ENCODE measurements at regions not wholly inside any gene's neighbourhood (a gene's known extent, or its start where the extent isn't known, plus 50 kb on each side); places are given as distances from the start of the nearest gene placed in this dataset.
"Not testable (repeated sequence)": the region's sequence is repeated elsewhere in the genome, so short reads cannot be mapped to it uniquely, and the experiment has no call there.

GRCh38 chr11:134503100-134503499 is 91.1 kb upstream of the B3GAT1 start:
- no peak for DNase-seq (ENCODE audit: low read depth in 2 of 2)

- no peak for DNase-seq (ENCODE audit: low read depth in 2 of 2)
Observed at GRCh38 chr11:134502153-134502550, 90.1 kb upstream of the B3GAT1 start.

GRCh38 chr11:134501406-134502152 is 89.5 kb upstream of the B3GAT1 start:
- no peak for DNase-seq (ENCODE audit: low read depth in 2 of 2)

- no peak for DNase-seq (ENCODE audit: low read depth in 2 of 2)
Observed at GRCh38 chr11:134500621-134501020, 88.6 kb upstream of the B3GAT1 start.

GRCh38 chr11:134499990-134500389 is 87.9 kb upstream of the B3GAT1 start:
- no peak for DNase-seq (ENCODE audit: low read depth in 2 of 2)

GRCh38 chr11:134498326-134499139 is 86.5 kb upstream of the B3GAT1 start:
- DNase-seq (ENCODE audit: low read depth in 2 of 2): no peak

- DNase-seq (ENCODE audit: low read depth in 2 of 2): no peak
Observed at GRCh38 chr11:134497586-134497985, 85.5 kb upstream of the B3GAT1 start.

GRCh38 chr11:134496058-134496457 is 84.0 kb upstream of the B3GAT1 start:
- not testable (repeated sequence) for DNase-seq (ENCODE audit: low read depth in 2 of 2)

GRCh38 chr11:134494395-134494794 is 82.4 kb upstream of the B3GAT1 start:
- not testable (repeated sequence) for DNase-seq (ENCODE audit: low read depth in 2 of 2)

- not testable (repeated sequence) for DNase-seq (ENCODE audit: low read depth in 2 of 2)
Observed at GRCh38 chr11:134492411-134492810, 80.4 kb upstream of the B3GAT1 start.

- no peak for DNase-seq (ENCODE audit: low read depth in 2 of 2)
Observed at GRCh38 chr11:134489728-134490127, 77.7 kb upstream of the B3GAT1 start.

- no peak for DNase-seq (ENCODE audit: low read depth in 2 of 2)
Observed at GRCh38 chr11:134488913-134489312, 76.9 kb upstream of the B3GAT1 start.

- DNase-seq (ENCODE audit: low read depth in 2 of 2): no peak
Observed at GRCh38 chr11:134488512-134488911, 76.5 kb upstream of the B3GAT1 start.

- no peak for DNase-seq (ENCODE audit: low read depth in 2 of 2)
Observed at GRCh38 chr11:134487696-134488095, 75.7 kb upstream of the B3GAT1 start.

- DNase-seq (ENCODE audit: low read depth in 2 of 2): no peak
Observed at GRCh38 chr11:134486704-134487103, 74.7 kb upstream of the B3GAT1 start.

- no peak for DNase-seq (ENCODE audit: low read depth in 2 of 2)
Observed at GRCh38 chr11:134486106-134486505, 74.1 kb upstream of the B3GAT1 start.

GRCh38 chr11:134485316-134485715 is 73.3 kb upstream of the B3GAT1 start:
- DNase-seq (ENCODE audit: low read depth in 2 of 2): no peak

- no peak for DNase-seq (ENCODE audit: low read depth in 2 of 2)
Observed at GRCh38 chr11:134483857-134484256, 71.8 kb upstream of the B3GAT1 start.

GRCh38 chr11:134483291-134483690 is 71.2 kb upstream of the B3GAT1 start:
- no peak for DNase-seq (ENCODE audit: low read depth in 2 of 2)

GRCh38 chr11:134482865-134483264 is 70.8 kb upstream of the B3GAT1 start:
- DNase-seq (ENCODE audit: low read depth in 2 of 2): no peak

- DNase-seq (ENCODE audit: low read depth in 2 of 2): no peak
Observed at GRCh38 chr11:134481933-134482527, 70.0 kb upstream of the B3GAT1 start.

- no peak for DNase-seq (ENCODE audit: low read depth in 2 of 2)
Observed at GRCh38 chr11:134481135-134481534, 69.1 kb upstream of the B3GAT1 start.

All from stimulated activated CD4-positive, alpha-beta T cell treated with anti-CD3 and anti-CD28 coated beads, Interleukin-1b, Interleukin-23, amount 100 ng/mL, for 4 hours (primary cell).